NOMO-1 treated with dmso at 0.1 percent for 144 hours (cell line): ENCODE measurements at regions not wholly inside any gene's neighbourhood (a gene's known extent, or its start where the extent isn't known, plus 50 kb on each side); places are given as distances from the start of the nearest gene placed in this dataset.
"Not testable (repeated sequence)": the region's sequence is repeated elsewhere in the genome, so short reads cannot be mapped to it uniquely, and the experiment has no call there.

ENCODE experiments used
- DNase-seq: peaks from one replicate; lab custom pipeline; 2025; ENCODE audit not compliant: unreplicated experiment; lab: John Stamatoyannopoulos, UW

GRCh38 chr7:65453341-65454030 is 79.8 kb downstream of the ZNF92 start:
- no peak for DNase-seq

- no peak for DNase-seq
Observed at GRCh38 chr7:65454469-65454868, 80.8 kb downstream of the ZNF92 start.

- not testable (repeated sequence) for DNase-seq
Observed at GRCh38 chr7:65455050-65455449, 81.4 kb downstream of the ZNF92 start.

- no peak for DNase-seq
Observed at GRCh38 chr7:65457705-65458104, 84.0 kb downstream of the ZNF92 start.

GRCh38 chr7:65459438-65459837 is 85.8 kb downstream of the ZNF92 start:
- DNase-seq = no peak

- DNase-seq = no peak
Observed at GRCh38 chr7:65462148-65462716, 88.6 kb downstream of the ZNF92 start.

GRCh38 chr7:65463184-65463583 is 89.5 kb downstream of the ZNF92 start:
- no peak for DNase-seq

- not testable (repeated sequence) for DNase-seq
Observed at GRCh38 chr7:65469919-65470558, 96.4 kb downstream of the ZNF92 start.

GRCh38 chr7:65471587-65471986 is 97.9 kb downstream of the ZNF92 start:
- no peak for DNase-seq

GRCh38 chr7:65475040-65475726 is 101.5 kb downstream of the ZNF92 start:
- DNase-seq = no peak

- no peak for DNase-seq
Observed at GRCh38 chr7:65475734-65476319, 102.2 kb downstream of the ZNF92 start.

- DNase-seq = no peak
Observed at GRCh38 chr7:65477326-65477725, 103.7 kb downstream of the ZNF92 start.

- DNase-seq = no peak
Observed at GRCh38 chr7:65489260-65489767, 115.7 kb downstream of the ZNF92 start.

GRCh38 chr7:65496697-65497096 is 123.0 kb downstream of the ZNF92 start:
- DNase-seq = not testable (repeated sequence)

- DNase-seq = no peak
Observed at GRCh38 chr7:65503434-65504152, 129.9 kb downstream of the ZNF92 start.

- not testable (repeated sequence) for DNase-seq
Observed at GRCh38 chr7:65504504-65505319, 131.1 kb downstream of the ZNF92 start.

GRCh38 chr7:65505320-65505633 is 131.6 kb downstream of the ZNF92 start:
- DNase-seq = not testable (repeated sequence)

- not testable (repeated sequence) for DNase-seq
Observed at GRCh38 chr7:65508581-65509367, 135.1 kb downstream of the ZNF92 start.
